Aorta (tissue), 5 donors: ENCODE measurements at regions not wholly inside any gene's neighbourhood (a gene's known extent, or its start where the extent isn't known, plus 50 kb on each side); places are given as distances from the start of the nearest gene placed in this dataset.

ENCODE experiments used
- ATAC-seq: fragments of 200-7000 bp; cut with Tn5 transposase; one replicate; pipeline ENCODE4 v1.9.1; 2022; ENCODE audit warnings: moderate library complexity; ENCODE audit not compliant: low FRiP score
- DNase-seq, 2 donors: peaks; one replicate each; pipeline ENCODE4 v3.0.0-alpha.2; 2020
- H3K27ac ChIP-seq, 2 donors: one replicate each; pipeline ENCODE4 v1.5.1; 2013; ENCODE audit warnings: low read length in 2 of 2, mild to moderate bottlenecking in 2 of 2, moderate library complexity in 2 of 2, control low read depth in 1 of 2, inconsistent platforms in 1 of 2, low read depth in 1 of 2
- H3K27me3 ChIP-seq, 2 donors: one replicate each; pipeline ENCODE4 v1.6.1; 2013; ENCODE audit warnings: control low read depth in 1 of 2, low read length in 1 of 2, mild to moderate bottlenecking in 1 of 2, moderate library complexity in 1 of 2; ENCODE audit not compliant: insufficient read depth in 2 of 2, control insufficient read depth in 1 of 2
- H3K36me3 ChIP-seq, 2 donors: one replicate each; pipeline ENCODE4 v1.6.1; 2013; ENCODE audit warnings: control low read depth in 1 of 2, low read length in 1 of 2, mild to moderate bottlenecking in 1 of 2; ENCODE audit not compliant: insufficient read depth in 2 of 2, control insufficient read depth in 1 of 2
- H3K4me1 ChIP-seq, 2 donors: one replicate each; pipeline ENCODE4 v1.6.1; 2013; ENCODE audit warnings: low read length in 2 of 2, control low read depth in 1 of 2, mild to moderate bottlenecking in 1 of 2, moderate library complexity in 1 of 2; ENCODE audit not compliant: insufficient read depth in 2 of 2, control insufficient read depth in 1 of 2
- H3K4me3 ChIP-seq, 2 donors: one replicate each; pipeline ENCODE4 v1.5.1; 2013; ENCODE audit warnings: low read length in 2 of 2, control low read depth in 1 of 2, mild to moderate bottlenecking in 1 of 2
- H3K9me3 ChIP-seq: one replicate; pipeline ENCODE4 v1.6.1; 2013; ENCODE audit warnings: mild to moderate bottlenecking, low read length; ENCODE audit not compliant: control insufficient read depth
- WGBS, 2 donors: extraction: QIAGEN DNeasy Blood & Tissue Kit; methylation state at CpG; one replicate each; pipeline ENCODE4 v1.1.7; 2013; 5-methylcytosine and 5-hydroxymethylcytosine counted together
- intact Hi-C, 2 donors: fragments of 100-400 bp; cut with DNase I; formaldehyde crosslinking; loops; one replicate each; pipeline versions ENCODE4 v1.14.2 to v1.15.0; 2022
- donor health status: healthy with polysubstance abuse.
- donor health status: Bipolar disorder and iron deficiency.
- donor health status: DM: no; HTN: no; CAD: no.
- donor health status: DM: no; HTN: no; CAD: no.
- donor health status: DM: yes; HTN: yes; CAD: no.

GRCh38 chr12:125888921-125889320, 823.7 kb downstream of the AACS start:
- ATAC-seq (no peak), DNase-seq (no peak)
- Histone ChIP-seq H3K4me3 (no peak overlapping the region), H3K4me1 (peaks cover 3 to 4% of the 10 kb centered on the region in 2 donors), H3K27ac (no peak overlapping the region), H3K36me3 (no peaks in the 10 kb centered on the region), H3K9me3 (no peaks in the 10 kb centered on the region), H3K27me3 (no peaks in the 10 kb centered on the region)
- intact Hi-C loops, result no loop called here

GRCh38 chr12:125889742-125890141, 824.5 kb downstream of the AACS start:
- intact Hi-C loops, result no loop called here
- DNase-seq, result no peak
- no peaks in the 10 kb centered on the region for H3K36me3 ChIP-seq
- no peaks in the 10 kb centered on the region for H3K9me3 ChIP-seq
- no peak for ATAC-seq
- no peak overlapping the region for H3K4me3 ChIP-seq
- no peaks in the 10 kb centered on the region for H3K27me3 ChIP-seq
- H3K27ac ChIP-seq, result peak overlapping the region; percentile 32 to 90
- WGBS, 2 donors, result 64 to 71% methylated on average over 6 of the region's 6 CpGs
- peaks cover 3 to 4% of the 10 kb centered on the region in 2 donors for H3K4me1 ChIP-seq

GRCh38 chr12:125890366-125890905, 825.2 kb downstream of the AACS start:
- Histone ChIP-seq H3K27ac (no peak overlapping the region), H3K9me3 (no peaks in the 10 kb centered on the region), H3K4me3 (no peak overlapping the region), H3K36me3 (no peaks in the 10 kb centered on the region), H3K27me3 (no peaks in the 10 kb centered on the region), H3K4me1 (peaks cover 3 to 4% of the 10 kb centered on the region in 2 donors)
- intact Hi-C loops, result no loop called here
- ATAC-seq, result no peak
- no peak for DNase-seq
- WGBS, 2 donors, result 30% methylated on average over 7 of the region's 7 CpGs

GRCh38 chr12:125890971-125891370, 825.7 kb downstream of the AACS start:
- H3K4me3 ChIP-seq, result no peak overlapping the region
- WGBS, 2 donors, result 15% methylated on average over 5 of the region's 5 CpGs

GRCh38 chr12:125892276-125892675, 827.0 kb downstream of the AACS start:
- H3K27ac ChIP-seq, result no peak overlapping the region
- no peaks in the 10 kb centered on the region for H3K36me3 ChIP-seq
- no peak overlapping the region for H3K4me3 ChIP-seq
- peaks cover 1% of the 10 kb centered on the region for H3K9me3 ChIP-seq
- ATAC-seq, result no peak
- DNase-seq, result no peak
- H3K27me3 ChIP-seq, result no peaks in the 10 kb centered on the region
- 86% methylated on average over 1 of the region's 1 CpG for WGBS, 2 donors
- intact Hi-C loops, result no loop called here
- peaks cover 3 to 4% of the 10 kb centered on the region in 2 donors for H3K4me1 ChIP-seq

More at GRCh38 chr12:125890971-125891370, 825.7 kb downstream of the AACS start:
- Histone ChIP-seq H3K9me3 (peaks cover 1% of the 10 kb centered on the region), H3K4me1 (peaks cover 3 to 4% of the 10 kb centered on the region in 2 donors), H3K27ac (peak overlapping the region in 1 of 2 donors; percentile 73), H3K27me3 (no peaks in the 10 kb centered on the region), H3K36me3 (no peaks in the 10 kb centered on the region)
- intact Hi-C loops, result no loop called here
- no peak for DNase-seq
- ATAC-seq, result peak; percentile 45

- H3K36me3 ChIP-seq, result no peaks in the 10 kb centered on the region
- 72 to 83% methylated on average over 2 of the region's 2 CpGs for WGBS, 2 donors
- H3K4me3 ChIP-seq, result no peak overlapping the region
- H3K4me1 ChIP-seq, result no peaks in the 10 kb centered on the region
- no peak overlapping the region for H3K27ac ChIP-seq
- DNase-seq, result no peak
- intact Hi-C loops, result no loop called here
- no peaks in the 10 kb centered on the region for H3K9me3 ChIP-seq
- ATAC-seq, result no peak
- no peaks in the 10 kb centered on the region for H3K27me3 ChIP-seq
Observed at GRCh38 chr12:125902991-125903390, 837.8 kb downstream of the AACS start.

GRCh38 chr12:125907351-125907750, 842.1 kb downstream of the AACS start:
- WGBS, 2 donors, result 84 to 86% methylated on average over 3 of the region's 3 CpGs

GRCh38 chr12:125919856-125920470, 854.7 kb downstream of the AACS start:
- H3K27me3 ChIP-seq, result no peaks in the 10 kb centered on the region
- H3K27ac ChIP-seq, result no peak overlapping the region
- no peaks in the 10 kb centered on the region for H3K36me3 ChIP-seq
- H3K4me3 ChIP-seq, result no peak overlapping the region
- H3K9me3 ChIP-seq, result no peaks in the 10 kb centered on the region
- no peaks in the 10 kb centered on the region for H3K4me1 ChIP-seq
- ATAC-seq (no peak), DNase-seq (no peak)
- intact Hi-C loops, result no loop called here
- 74% methylated on average over 12 of the region's 12 CpGs for WGBS, 2 donors

More at GRCh38 chr12:125907351-125907750, 842.1 kb downstream of the AACS start:
- Histone ChIP-seq H3K4me1 (no peaks in the 10 kb centered on the region), H3K9me3 (peaks cover 3% of the 10 kb centered on the region), H3K27me3 (no peaks in the 10 kb centered on the region), H3K36me3 (no peaks in the 10 kb centered on the region), H3K4me3 (no peak overlapping the region), H3K27ac (no peak overlapping the region)
- ATAC-seq, result no peak
- intact Hi-C loops, result no loop called here
- no peak for DNase-seq

- no peak for DNase-seq
- Histone ChIP-seq H3K4me1 (no peaks in the 10 kb centered on the region), H3K36me3 (no peaks in the 10 kb centered on the region), H3K4me3 (no peak overlapping the region), H3K27ac (no peak overlapping the region), H3K27me3 (no peaks in the 10 kb centered on the region), H3K9me3 (peaks cover under 1% of the 10 kb centered on the region)
- 55 to 72% methylated on average over 5 of the region's 5 CpGs for WGBS, 2 donors
- no peak for ATAC-seq
- intact Hi-C loops, result no loop called here
Observed at GRCh38 chr12:125922330-125922729, 857.1 kb downstream of the AACS start.
